ENCODE measurements at regions not wholly inside any gene's neighbourhood (a gene's known extent, or its start where the extent isn't known, plus 50 kb on each side); places are given as distances from the start of the nearest gene placed in this dataset.

GRCh38 chr2:234307322-234307961 lies 189.4 kb downstream of the ARL4C start:
- TF ChIP-seq, protein P1, sequence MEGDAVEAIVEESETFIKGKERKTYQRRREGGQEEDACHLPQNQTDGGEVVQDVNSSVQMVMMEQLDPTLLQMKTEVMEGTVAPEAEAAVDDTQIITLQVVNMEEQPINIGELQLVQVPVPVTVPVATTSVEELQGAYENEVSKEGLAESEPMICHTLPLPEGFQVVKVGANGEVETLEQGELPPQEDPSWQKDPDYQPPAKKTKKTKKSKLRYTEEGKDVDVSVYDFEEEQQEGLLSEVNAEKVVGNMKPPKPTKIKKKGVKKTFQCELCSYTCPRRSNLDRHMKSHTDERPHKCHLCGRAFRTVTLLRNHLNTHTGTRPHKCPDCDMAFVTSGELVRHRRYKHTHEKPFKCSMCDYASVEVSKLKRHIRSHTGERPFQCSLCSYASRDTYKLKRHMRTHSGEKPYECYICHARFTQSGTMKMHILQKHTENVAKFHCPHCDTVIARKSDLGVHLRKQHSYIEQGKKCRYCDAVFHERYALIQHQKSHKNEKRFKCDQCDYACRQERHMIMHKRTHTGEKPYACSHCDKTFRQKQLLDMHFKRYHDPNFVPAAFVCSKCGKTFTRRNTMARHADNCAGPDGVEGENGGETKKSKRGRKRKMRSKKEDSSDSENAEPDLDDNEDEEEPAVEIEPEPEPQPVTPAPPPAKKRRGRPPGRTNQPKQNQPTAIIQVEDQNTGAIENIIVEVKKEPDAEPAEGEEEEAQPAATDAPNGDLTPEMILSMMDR (IDR thresholded peaks at IDR 0.05), result no peak
- TF ChIP-seq POLR2A (IDR thresholded peaks at IDR 0.05), result no peak
